Ammon's horn (tissue), 1 donor: ENCODE measurements at regions not wholly inside any gene's neighbourhood (a gene's known extent, or its start where the extent isn't known, plus 50 kb on each side); places are given as distances from the start of the nearest gene placed in this dataset.

Experiments
- DNase-seq: peaks from one replicate; pipeline ENCODE4 v3.0.0-alpha.2; 2016; ENCODE audit warnings: low spot score

- no peak for DNase-seq
Observed at GRCh38 chr1:22376546-22376945, 75.1 kb upstream of the ZBTB40 start.

- DNase-seq = no peak
Observed at GRCh38 chr1:22376976-22377375, 74.7 kb upstream of the ZBTB40 start.

- DNase-seq = no peak
Observed at GRCh38 chr1:22379566-22379965, 72.1 kb upstream of the ZBTB40 start.

GRCh38 chr1:22380024-22380785 is 71.4 kb upstream of the ZBTB40 start:
- no peak for DNase-seq

GRCh38 chr1:22383526-22384294 is 67.9 kb upstream of the ZBTB40 start:
- DNase-seq = no peak

GRCh38 chr1:22385537-22385936 is 66.1 kb upstream of the ZBTB40 start:
- DNase-seq = no peak

- no peak for DNase-seq
Observed at GRCh38 chr1:22386774-22387173, 64.9 kb upstream of the ZBTB40 start.

GRCh38 chr1:22387919-22388580 is 63.6 kb upstream of the ZBTB40 start:
- no peak for DNase-seq

GRCh38 chr1:22388671-22389450 is 62.8 kb upstream of the ZBTB40 start:
- no peak for DNase-seq

GRCh38 chr1:22393587-22393986 is 58.1 kb upstream of the ZBTB40 start:
- no peak for DNase-seq

GRCh38 chr1:22398656-22399420 is 52.8 kb upstream of the ZBTB40 start:
- no peak for DNase-seq

- DNase-seq = no peak
Observed at GRCh38 chr1:22399421-22400091, 52.1 kb upstream of the ZBTB40 start.
